H1 (cell line): ENCODE measurements at regions not wholly inside any gene's neighbourhood (a gene's known extent, or its start where the extent isn't known, plus 50 kb on each side); places are given as distances from the start of the nearest gene placed in this dataset.

Experiments
- CTCF ChIA-PET: fragments of 300-600 bp; sonication (Branson Sonifier 250); formaldehyde crosslinking; loops from one replicate; lab custom pipeline; 2021; ENCODE audit not compliant: partially characterized antibody; lab: Charles Lee
- POLR2A ChIA-PET: fragments of 300-600 bp; sonication (Branson Sonifier 250); formaldehyde crosslinking; loops from one replicate; lab custom pipeline; 2021; ENCODE audit warnings: inconsistent platforms; ENCODE audit not compliant: partially characterized antibody; lab: Charles Lee
- DNase-seq, 2 experiments: peaks; one replicate each; pipeline versions ENCODE4 v3.0.0 to v3.0.0-alpha.2; 2010 to 2022; ENCODE audit warnings: low spot score in 2 of 2, low read depth in 1 of 2, mixed read lengths in 1 of 2
- FAIRE-seq: peaks from 2 replicates; lab custom pipeline; 2011; peaks lifted over from hg19 to GRCh38; lab: Jason Lieb, UNC
- H2AFZ ChIP-seq: 2 replicates; pipeline ENCODE4 v1.8.1; 2012; ENCODE audit warnings: low read length, inconsistent platforms
- H2AK5ac ChIP-seq: 2 replicates; pipeline ENCODE4 v1.6.1; 2013; ENCODE audit warnings: low read depth, low read length
- H2BK120ac ChIP-seq: replicated peaks from 2 replicates; pipeline ENCODE3; 2013; ENCODE audit warnings: low read depth, low read length, inconsistent platforms
- H2BK12ac ChIP-seq: 2 replicates; pipeline ENCODE4 v1.6.1; 2013; ENCODE audit warnings: low read depth, low read length
- H2BK15ac ChIP-seq: 2 replicates; pipeline ENCODE4 v1.6.1; 2013; ENCODE audit warnings: low read length
- H2BK20ac ChIP-seq: 2 replicates; pipeline ENCODE4 v1.6.1; 2013; ENCODE audit warnings: low read length
- H2BK5ac ChIP-seq: 2 replicates; pipeline ENCODE4 v1.6.1; 2013; ENCODE audit warnings: low read depth, low read length
- H3K14ac ChIP-seq: 2 replicates; pipeline ENCODE4 v1.6.1; 2013; ENCODE audit warnings: inconsistent platforms; ENCODE audit not compliant: insufficient read length
- H3K18ac ChIP-seq: 2 replicates; pipeline ENCODE4 v1.6.1; 2013; ENCODE audit warnings: low read length; ENCODE audit errors: extremely low read depth
- H3K23ac ChIP-seq: 2 replicates; pipeline ENCODE4 v1.6.1; 2013; ENCODE audit warnings: inconsistent platforms; ENCODE audit not compliant: insufficient read length
- H3K23me2 ChIP-seq: 2 replicates; pipeline ENCODE4 v1.6.1; 2013; ENCODE audit warnings: low read depth, low read length
- H3K27ac ChIP-seq: 2 replicates; pipeline ENCODE4 v1.6.1; 2011; ENCODE audit warnings: low read depth, low read length, inconsistent platforms
- H3K27me3 ChIP-seq, 4 experiments: replicated peaks in 1 of 4; 1 replicate in 1 of 4; 2 replicates in 3 of 4; pipeline versions ENCODE4 v1.6.1 to v1.8.1; 2011 to 2013; ENCODE audit warnings: low read length in 3 of 4, mild to moderate bottlenecking in 3 of 4, inconsistent platforms in 2 of 4, mixed read lengths in 2 of 4, moderate library complexity in 1 of 4; ENCODE audit not compliant: control insufficient read depth in 3 of 4, insufficient read depth in 3 of 4; ENCODE audit errors: extremely low read depth in 1 of 4
- H3K36me3 ChIP-seq, 4 experiments: 2 replicates each; pipeline versions ENCODE4 v1.6.1 to v1.8.1; 2011 to 2013; ENCODE audit warnings: mild to moderate bottlenecking in 4 of 4, low read length in 3 of 4, moderate library complexity in 2 of 4, control low read depth in 1 of 4, inconsistent platforms in 1 of 4; ENCODE audit not compliant: insufficient read depth in 4 of 4, control insufficient read depth in 2 of 4
- H3K4ac ChIP-seq: replicated peaks from 2 replicates; pipeline ENCODE3; 2013; ENCODE audit warnings: low read length, low read depth, mixed read lengths, inconsistent platforms; ENCODE audit not compliant: insufficient read length
- H3K4me1 ChIP-seq, 4 experiments: replicated peaks in 1 of 4; 1 replicate in 1 of 4; 2 replicates in 3 of 4; pipeline versions ENCODE4 v1.6.1 to v1.8.1; 2011 to 2013; ENCODE audit warnings: low read length in 3 of 4, inconsistent platforms in 2 of 4, mixed read lengths in 1 of 4; ENCODE audit not compliant: insufficient read depth in 4 of 4, control insufficient read depth in 3 of 4
- H3K4me2 ChIP-seq, 2 experiments: 2 replicates each; pipeline versions ENCODE4 v1.6.1 to v1.8.1; 2011 to 2013; ENCODE audit warnings: low read depth in 2 of 2, low read length in 2 of 2, control low read depth in 1 of 2, inconsistent platforms in 1 of 2, mild to moderate bottlenecking in 1 of 2; ENCODE audit not compliant: insufficient read depth in 1 of 2
- H3K4me3 ChIP-seq, 4 experiments: fragments of 200-600, 300-600 bp in 1 of 4; sonication (generic), shearing (Covaris generic), sonication (Bioruptor Twin) in 1 of 4; 2 replicates each; pipeline versions ENCODE4 v1.5.1 to v1.8.1; 2011 to 2016; ENCODE audit warnings: low read length in 4 of 4, low read depth in 3 of 4, control low read depth in 2 of 4, inconsistent platforms in 2 of 4, mild to moderate bottlenecking in 2 of 4, mixed read lengths in 1 of 4, moderate library complexity in 1 of 4; ENCODE audit not compliant: insufficient read depth in 2 of 4; ENCODE audit errors: extremely low read depth in 1 of 4
- H3K56ac ChIP-seq: replicated peaks from 2 replicates; pipeline ENCODE3; 2013; ENCODE audit warnings: low read depth, mild to moderate bottlenecking, mixed read lengths, low read length, inconsistent platforms; ENCODE audit not compliant: insufficient read length
- H3K79me1 ChIP-seq: 2 replicates; pipeline ENCODE4 v1.6.1; 2013; ENCODE audit warnings: low read depth, low read length, control low read depth
- H3K79me2 ChIP-seq, 2 experiments: 2 replicates each; pipeline versions ENCODE4 v1.6.1 to v1.8.1; 2012 to 2013; ENCODE audit warnings: low read length in 2 of 2, mild to moderate bottlenecking in 2 of 2, inconsistent platforms in 1 of 2; ENCODE audit not compliant: insufficient read depth in 2 of 2, control insufficient read depth in 1 of 2
- H3K9ac ChIP-seq, 4 experiments: replicated peaks in 1 of 4; 1 replicate in 1 of 4; 2 replicates in 3 of 4; pipeline versions ENCODE4 v1.6.1 to v1.8.1; 2011 to 2013; ENCODE audit warnings: low read depth in 3 of 4, low read length in 3 of 4, control low read depth in 2 of 4, mild to moderate bottlenecking in 2 of 4, moderate library complexity in 2 of 4, inconsistent platforms in 1 of 4; ENCODE audit errors: extremely low read depth in 1 of 4
- H3K9me3 ChIP-seq, 2 experiments: 2 replicates each; pipeline versions ENCODE4 v1.6.1 to v1.8.1; 2012 to 2013; ENCODE audit warnings: mild to moderate bottlenecking in 2 of 2, moderate library complexity in 2 of 2, control low read depth in 1 of 2, inconsistent platforms in 1 of 2, low read depth in 1 of 2, low read length in 1 of 2, mixed read lengths in 1 of 2; ENCODE audit not compliant: insufficient read depth in 2 of 2
- H4K20me1 ChIP-seq, 2 experiments: replicated peaks in 1 of 2; 2 replicates each; pipeline versions ENCODE3 to v1.8.1; 2011 to 2013; ENCODE audit warnings: inconsistent platforms in 2 of 2, low read length in 2 of 2, mild to moderate bottlenecking in 1 of 2; ENCODE audit not compliant: insufficient read depth in 2 of 2, control insufficient read depth in 1 of 2
- H4K5ac ChIP-seq: 2 replicates; pipeline ENCODE4 v1.6.1; 2013; ENCODE audit warnings: low read length, low read depth, mixed read lengths, inconsistent platforms; ENCODE audit not compliant: insufficient read length
- H4K8ac ChIP-seq: 2 replicates; pipeline ENCODE4 v1.8.0; 2013; ENCODE audit warnings: mild to moderate bottlenecking, moderate library complexity, low read length, inconsistent platforms; ENCODE audit not compliant: insufficient read depth; ENCODE audit errors: extremely low read depth
- H4K91ac ChIP-seq: replicated peaks from 2 replicates; pipeline ENCODE3; 2013; ENCODE audit warnings: low read length, mixed read lengths, inconsistent platforms; ENCODE audit not compliant: insufficient read length
- CHD2 ChIP-seq: IDR thresholded peaks from 2 replicates; pipeline ENCODE4 v1.6.1; 2012; ENCODE audit warnings: low read length, improper control_type of control experiment
- EGR1 ChIP-seq: IDR thresholded peaks from 2 replicates; pipeline ENCODE4 v1.6.1; 2011; ENCODE audit warnings: low read depth, low read length, borderline replicate concordance
- KDM5A ChIP-seq: fragments of 200-600 bp; IDR thresholded peaks from 2 replicates; pipeline ENCODE4 v1.7.1; 2012; ENCODE audit warnings: mild to moderate bottlenecking, low read length, inconsistent platforms, mixed read lengths
- TBP ChIP-seq: IDR thresholded peaks from 2 replicates; pipeline ENCODE4 v1.6.1; 2011; ENCODE audit warnings: low read depth, low read length, improper control_type of control experiment
- TCF12 ChIP-seq: IDR thresholded peaks from 2 replicates; pipeline ENCODE4 v1.6.1; 2011; ENCODE audit warnings: low read depth, mild to moderate bottlenecking, low read length
- TEAD4 ChIP-seq: IDR thresholded peaks from 2 replicates; pipeline ENCODE4 v1.6.1; 2012; ENCODE audit warnings: low read depth, low read length, inconsistent platforms, mixed read lengths
- YY1 ChIP-seq: IDR thresholded peaks from 2 replicates; pipeline ENCODE4 v1.6.1; 2011; ENCODE audit warnings: low read depth, mild to moderate bottlenecking, low read length
- WGBS, 2 experiments: shearing (Covaris generic) in 1 of 2; methylation state at CpG; one replicate each; pipeline versions ENCODE4 v1.1.6 to v1.1.7; 2013 to 2015; ENCODE audit warnings: low lambda C conversion rate in 2 of 2, mixed read lengths in 2 of 2, inconsistent platforms in 1 of 2, low coverage in 1 of 2, missing lambda C conversion rate in 1 of 2; ENCODE audit not compliant: insufficient replicate concordance in 2 of 2, insufficient coverage in 1 of 2, insufficient read length in 1 of 2; ENCODE audit errors: extremely low coverage in 1 of 2, missing lambda C conversion rate in 1 of 2; 5-methylcytosine and 5-hydroxymethylcytosine counted together
- TF ChIP-seq, protein P1 (sequence below): IDR thresholded peaks from 2 replicates; pipeline ENCODE4 v1.6.1; 2012; ENCODE audit warnings: low read length, inconsistent platforms

DNA sequence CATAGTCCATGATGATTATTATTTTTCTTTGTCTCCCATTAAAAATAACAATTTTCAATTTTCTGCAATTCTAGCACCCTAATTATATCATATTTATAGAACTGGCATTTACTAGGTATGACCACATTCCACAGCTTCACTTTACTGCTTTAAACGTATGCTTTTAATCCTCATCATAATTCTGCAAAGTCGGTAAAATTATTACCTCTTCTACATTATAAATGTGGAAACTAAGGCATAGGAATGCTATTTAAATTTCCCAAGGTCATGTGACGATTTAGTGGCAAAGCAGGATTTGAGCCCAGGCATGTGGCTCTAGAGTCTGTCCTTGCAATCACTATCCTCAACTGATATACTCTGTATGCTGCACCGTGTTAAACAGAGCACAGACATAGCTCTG lies 866.4 kb downstream of the EPHA4 start:
- 87% methylated on average over 4 of the region's 4 CpGs; no CpG with 5 or more reads in 1 of the 2 experiments for WGBS, 2 experiments
- Histone ChIP-seq H2BK5ac (no peak overlapping the region), H3K4ac (no peak overlapping the region), H2BK15ac (no peak overlapping the region), H3K27me3 (no peaks in the 10 kb centered on the region), H4K5ac (no peak overlapping the region), H2BK20ac (no peak overlapping the region), H3K4me2 (no peak overlapping the region), H2BK120ac (no peak overlapping the region), H3K79me2 (no peaks in the 10 kb centered on the region), H3K23ac (no peak overlapping the region), H2AFZ (no peak overlapping the region), H2BK12ac (no peak overlapping the region), H3K36me3 (no peaks in the 10 kb centered on the region), H3K4me3 (no peak overlapping the region), H3K27ac (no peak overlapping the region), H4K8ac (no peak overlapping the region), H3K4me1 (no peaks in the 10 kb centered on the region), H3K56ac (no peak overlapping the region), H3K9ac (no peak overlapping the region), H3K18ac (no peak overlapping the region), H3K79me1 (no peaks in the 10 kb centered on the region), H3K14ac (no peak overlapping the region), H3K23me2 (no peaks in the 10 kb centered on the region), H4K20me1 (no peaks in the 10 kb centered on the region), H4K91ac (no peak overlapping the region), H3K9me3 (0 out of 4 replicates have a peak, but pooled peaks cover 0 to 7% of the 10 kb centered on the region in 2 experiments), H2AK5ac (no peak overlapping the region)
- TF ChIP-seq TBP, result no peak
- TF ChIP-seq TEAD4, result no peak
- TF ChIP-seq, protein P1, sequence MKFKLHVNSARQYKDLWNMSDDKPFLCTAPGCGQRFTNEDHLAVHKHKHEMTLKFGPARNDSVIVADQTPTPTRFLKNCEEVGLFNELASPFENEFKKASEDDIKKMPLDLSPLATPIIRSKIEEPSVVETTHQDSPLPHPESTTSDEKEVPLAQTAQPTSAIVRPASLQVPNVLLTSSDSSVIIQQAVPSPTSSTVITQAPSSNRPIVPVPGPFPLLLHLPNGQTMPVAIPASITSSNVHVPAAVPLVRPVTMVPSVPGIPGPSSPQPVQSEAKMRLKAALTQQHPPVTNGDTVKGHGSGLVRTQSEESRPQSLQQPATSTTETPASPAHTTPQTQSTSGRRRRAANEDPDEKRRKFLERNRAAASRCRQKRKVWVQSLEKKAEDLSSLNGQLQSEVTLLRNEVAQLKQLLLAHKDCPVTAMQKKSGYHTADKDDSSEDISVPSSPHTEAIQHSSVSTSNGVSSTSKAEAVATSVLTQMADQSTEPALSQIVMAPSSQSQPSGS, result no peak
- TF ChIP-seq CHD2, result no peak
- no peak for TF ChIP-seq YY1
- TF ChIP-seq TCF12, result no peak
- TF ChIP-seq EGR1, result no peak
- TF ChIP-seq KDM5A, result no peak
- CTCF ChIA-PET, result interaction anchor here (1.1 kb wide), 1 partner anchor 1238 kb away, joined by 3 read pairs; no protein-coding TSS in a partner anchor
- FAIRE-seq (no peak), DNase-seq (no peak)
- POLR2A ChIA-PET, result no interaction called here
